ENCODE measurements at regions not wholly inside any gene's neighbourhood (a gene's known extent, or its start where the extent isn't known, plus 50 kb on each side); places are given as distances from the start of the nearest gene placed in this dataset.

DNA sequence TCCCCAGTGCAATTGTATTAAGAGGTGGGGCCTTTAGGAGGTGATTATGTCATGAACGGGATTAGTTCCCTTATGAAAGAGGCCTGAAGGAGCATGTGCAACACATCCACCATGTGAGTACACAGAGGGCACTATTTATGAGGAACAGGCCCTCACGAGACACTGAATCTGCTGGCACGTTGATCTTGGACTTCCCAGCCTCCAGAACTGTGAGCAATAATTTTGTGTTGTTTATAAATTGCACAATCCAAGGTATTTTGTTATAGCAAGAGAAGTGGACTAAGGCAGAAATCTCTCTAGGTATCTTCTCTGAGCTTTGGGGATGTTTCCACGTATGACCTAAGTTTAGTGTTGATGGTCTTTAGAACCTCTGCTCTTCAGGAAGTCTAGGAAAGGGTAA is 149.3 kb upstream of the CBLB start:
- no peak for TF ChIP-seq POLR2A (IDR thresholded peaks at IDR 0.05)
- no peak for TF ChIP-seq CTCF (IDR thresholded peaks at IDR 0.05 in 4 of 5, conservative IDR thresholded peaks at IDR 0.05 in 1 of 5)
